D721Med (cell line): ENCODE measurements at regions not wholly inside any gene's neighbourhood (a gene's known extent, or its start where the extent isn't known, plus 50 kb on each side); places are given as distances from the start of the nearest gene placed in this dataset.
"Not testable (repeated sequence)": the region's sequence is repeated elsewhere in the genome, so short reads cannot be mapped to it uniquely, and the experiment has no call there.

Experiments
- DNase-seq: peaks from one replicate; pipeline ENCODE4 v3.0.0; 2011; ENCODE audit warnings: low spot score; ENCODE audit not compliant: insufficient read length
- FAIRE-seq: peaks from 2 replicates; lab custom pipeline; 2011; peaks lifted over from hg19 to GRCh38; lab: Jason Lieb, UNC
- TF ChIP-seq, protein P1 (sequence below): IDR thresholded peaks from 2 replicates; pipeline ENCODE4 v1.5.1; 2012; ENCODE audit warnings: mild to moderate bottlenecking, control low read depth; ENCODE audit not compliant: insufficient read depth; ENCODE audit errors: missing control alignments

DNA sequence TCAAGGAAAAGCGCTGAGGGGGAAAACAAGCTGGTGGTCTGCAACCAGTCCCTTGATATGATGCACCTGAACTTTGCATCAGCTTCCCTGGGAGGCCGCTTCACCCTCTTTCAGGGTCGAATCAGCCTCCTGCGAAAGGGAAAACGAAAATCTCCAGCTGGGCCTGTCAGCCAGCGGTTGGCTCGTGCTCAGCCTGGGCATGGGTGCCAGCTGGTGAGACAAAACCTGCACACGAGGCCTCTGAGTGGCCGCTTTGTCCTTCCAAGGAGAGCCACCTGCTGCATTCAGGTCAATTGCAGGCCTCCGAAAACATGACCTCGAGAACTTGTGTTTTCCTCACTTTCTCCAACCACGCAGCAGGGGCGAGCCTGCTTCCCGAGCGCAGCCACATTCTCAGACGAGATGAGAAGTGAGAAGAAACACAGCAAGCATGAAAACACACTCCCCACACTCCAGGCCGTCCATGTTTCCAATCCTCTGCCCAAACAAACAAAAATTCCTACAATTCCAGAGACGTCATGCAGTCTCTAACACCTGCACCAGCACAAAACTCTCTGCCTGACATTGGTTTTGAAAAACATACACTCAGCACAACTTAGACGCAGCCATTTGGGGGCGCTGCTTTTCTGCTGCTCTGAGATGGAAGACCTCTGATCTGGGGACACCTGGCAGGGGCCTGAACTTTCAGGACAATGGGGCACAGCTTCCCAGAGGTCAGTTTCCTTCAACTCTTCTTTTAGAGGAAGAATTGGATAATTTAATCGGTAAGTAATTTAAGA, 77.1 kb downstream of the DHCR7 start:
- FAIRE-seq, result no peak
- no peak for DNase-seq
- TF ChIP-seq, protein P1, sequence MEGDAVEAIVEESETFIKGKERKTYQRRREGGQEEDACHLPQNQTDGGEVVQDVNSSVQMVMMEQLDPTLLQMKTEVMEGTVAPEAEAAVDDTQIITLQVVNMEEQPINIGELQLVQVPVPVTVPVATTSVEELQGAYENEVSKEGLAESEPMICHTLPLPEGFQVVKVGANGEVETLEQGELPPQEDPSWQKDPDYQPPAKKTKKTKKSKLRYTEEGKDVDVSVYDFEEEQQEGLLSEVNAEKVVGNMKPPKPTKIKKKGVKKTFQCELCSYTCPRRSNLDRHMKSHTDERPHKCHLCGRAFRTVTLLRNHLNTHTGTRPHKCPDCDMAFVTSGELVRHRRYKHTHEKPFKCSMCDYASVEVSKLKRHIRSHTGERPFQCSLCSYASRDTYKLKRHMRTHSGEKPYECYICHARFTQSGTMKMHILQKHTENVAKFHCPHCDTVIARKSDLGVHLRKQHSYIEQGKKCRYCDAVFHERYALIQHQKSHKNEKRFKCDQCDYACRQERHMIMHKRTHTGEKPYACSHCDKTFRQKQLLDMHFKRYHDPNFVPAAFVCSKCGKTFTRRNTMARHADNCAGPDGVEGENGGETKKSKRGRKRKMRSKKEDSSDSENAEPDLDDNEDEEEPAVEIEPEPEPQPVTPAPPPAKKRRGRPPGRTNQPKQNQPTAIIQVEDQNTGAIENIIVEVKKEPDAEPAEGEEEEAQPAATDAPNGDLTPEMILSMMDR, result no peak

DNA sequence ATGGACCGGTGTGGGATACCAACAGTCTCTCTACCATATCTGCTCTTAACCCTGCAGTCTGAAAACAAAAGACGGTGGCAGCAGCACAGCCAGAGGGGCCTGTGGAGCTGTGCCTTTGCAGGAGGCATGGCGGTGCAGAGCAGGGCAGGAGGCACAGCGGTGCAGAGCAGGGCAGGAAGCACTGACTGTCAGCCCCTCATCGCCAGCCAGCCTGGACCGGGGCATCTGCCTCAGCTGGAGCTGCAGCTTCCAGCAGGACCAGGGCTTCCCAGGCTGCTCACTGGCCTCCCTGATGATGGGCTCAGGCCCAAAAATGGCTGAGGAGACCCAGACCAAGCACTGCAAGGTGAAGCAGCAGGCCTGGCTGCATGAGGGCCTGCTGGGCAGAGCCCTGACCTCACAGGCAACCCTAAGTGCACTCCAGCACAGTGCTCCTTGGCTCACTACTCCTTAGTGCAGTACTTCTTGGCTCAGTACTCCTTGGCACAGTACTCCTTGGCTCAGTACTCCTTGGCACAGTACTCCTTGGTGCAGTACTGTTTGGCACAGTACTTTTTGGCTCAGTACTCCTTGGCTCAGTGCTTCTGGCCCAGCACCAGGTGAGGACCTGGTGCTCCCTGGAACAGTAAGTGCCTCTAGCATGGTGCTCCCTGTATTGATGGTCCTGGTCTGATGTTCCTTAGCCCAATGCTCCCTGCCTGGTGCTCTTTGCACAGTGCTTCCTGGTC, 78.0 kb downstream of the DHCR7 start:
- no peak for DNase-seq
- FAIRE-seq, result no peak
- TF ChIP-seq, protein P1, result no peak

GRCh38 chr11:71369411-71369810, 78.8 kb downstream of the DHCR7 start:
- TF ChIP-seq, protein P1, result no peak
- no peak for DNase-seq
- no peak for FAIRE-seq

DNA sequence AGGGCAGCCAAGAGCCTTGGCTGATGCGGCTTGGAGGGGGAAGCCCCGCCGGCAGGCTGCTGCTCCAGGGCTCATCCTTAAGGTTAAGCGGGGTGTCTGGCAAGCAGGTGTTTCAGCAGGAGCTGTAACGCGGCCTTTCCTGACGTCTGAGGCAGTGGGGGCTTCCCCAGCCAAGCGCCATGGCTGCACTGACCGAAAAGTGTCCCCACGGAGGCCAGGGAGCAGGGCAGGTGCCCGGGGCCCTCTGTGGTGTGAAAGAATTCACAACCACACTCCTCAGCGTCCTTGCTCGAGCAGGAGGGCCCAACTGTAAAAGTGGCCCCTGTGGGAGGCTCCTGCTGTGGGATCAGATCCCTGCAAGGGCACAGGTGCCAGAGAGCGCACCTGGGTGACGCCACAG, 79.2 kb downstream of the DHCR7 start:
- DNase-seq (no peak), FAIRE-seq (no peak)
- TF ChIP-seq, protein P1, result no peak

- TF ChIP-seq, protein P1, result no peak
- DNase-seq (no peak), FAIRE-seq (no peak)
Measured at GRCh38 chr11:71367756-71368155, 80.4 kb downstream of the DHCR7 start.

- DNase-seq, FAIRE-seq: not testable (repeated sequence)
Measured at GRCh38 chr11:71367276-71367675, 80.9 kb downstream of the DHCR7 start.

- no peak for DNase-seq
- FAIRE-seq, result no peak
- TF ChIP-seq, protein P1, result no peak
Measured at GRCh38 chr11:71366076-71366475, 82.1 kb downstream of the DHCR7 start.
